Bronchial epithelial cell (primary cell): ENCODE measurements at regions not wholly inside any gene's neighbourhood (a gene's known extent, or its start where the extent isn't known, plus 50 kb on each side); places are given as distances from the start of the nearest gene placed in this dataset.
"Not testable (repeated sequence)": the region's sequence is repeated elsewhere in the genome, so short reads cannot be mapped to it uniquely, and the experiment has no call there.

Experiments
- DNase-seq: peaks from one replicate; pipeline ENCODE4 v3.0.0-alpha.2; 2010; ENCODE audit warnings: low read depth
- FAIRE-seq: peaks from 2 replicates; lab custom pipeline; 2011; peaks lifted over from hg19 to GRCh38; lab: Jason Lieb, UNC
- H3K27me3 ChIP-seq: 2 replicates; pipeline ENCODE4 v1.5.1; 2011; ENCODE audit warnings: low read length; ENCODE audit not compliant: control insufficient read depth, insufficient read depth
- H3K36me3 ChIP-seq: 2 replicates; pipeline ENCODE4 v1.5.1; 2011; ENCODE audit warnings: low read length; ENCODE audit not compliant: control insufficient read depth, insufficient read depth
- H3K4me3 ChIP-seq: 2 replicates; pipeline ENCODE4 v1.5.1; 2011; ENCODE audit warnings: mild to moderate bottlenecking, low read depth, low read length, control low read depth
- TF ChIP-seq, protein P1 (sequence below): IDR thresholded peaks from 2 replicates; pipeline ENCODE4 v1.5.1; 2011; ENCODE audit warnings: mild to moderate bottlenecking, moderate library complexity, low read length, control low read depth, inconsistent platforms; ENCODE audit not compliant: insufficient read depth, severe bottlenecking

DNA sequence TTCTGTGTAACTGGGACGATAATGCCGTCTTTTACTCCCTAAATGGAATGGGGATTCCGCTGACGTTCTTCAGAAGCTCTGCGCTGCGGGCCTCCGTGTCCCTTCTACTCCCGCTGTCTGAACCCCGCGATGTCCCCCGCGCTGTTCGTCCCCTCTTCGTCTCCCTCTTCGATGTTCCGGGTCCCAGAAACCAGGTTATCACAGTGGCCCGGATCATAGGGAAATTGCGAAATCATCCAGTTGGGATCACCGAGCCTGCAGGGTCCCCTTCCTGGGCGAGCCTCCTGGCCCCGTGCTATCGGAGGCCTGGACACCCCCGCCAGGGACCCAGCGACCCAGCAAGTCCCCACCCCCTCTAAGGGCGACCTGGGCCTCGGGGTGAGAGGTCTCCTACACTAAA is 154.2 kb downstream of the PPIAL4G start:
- TF ChIP-seq, protein P1, sequence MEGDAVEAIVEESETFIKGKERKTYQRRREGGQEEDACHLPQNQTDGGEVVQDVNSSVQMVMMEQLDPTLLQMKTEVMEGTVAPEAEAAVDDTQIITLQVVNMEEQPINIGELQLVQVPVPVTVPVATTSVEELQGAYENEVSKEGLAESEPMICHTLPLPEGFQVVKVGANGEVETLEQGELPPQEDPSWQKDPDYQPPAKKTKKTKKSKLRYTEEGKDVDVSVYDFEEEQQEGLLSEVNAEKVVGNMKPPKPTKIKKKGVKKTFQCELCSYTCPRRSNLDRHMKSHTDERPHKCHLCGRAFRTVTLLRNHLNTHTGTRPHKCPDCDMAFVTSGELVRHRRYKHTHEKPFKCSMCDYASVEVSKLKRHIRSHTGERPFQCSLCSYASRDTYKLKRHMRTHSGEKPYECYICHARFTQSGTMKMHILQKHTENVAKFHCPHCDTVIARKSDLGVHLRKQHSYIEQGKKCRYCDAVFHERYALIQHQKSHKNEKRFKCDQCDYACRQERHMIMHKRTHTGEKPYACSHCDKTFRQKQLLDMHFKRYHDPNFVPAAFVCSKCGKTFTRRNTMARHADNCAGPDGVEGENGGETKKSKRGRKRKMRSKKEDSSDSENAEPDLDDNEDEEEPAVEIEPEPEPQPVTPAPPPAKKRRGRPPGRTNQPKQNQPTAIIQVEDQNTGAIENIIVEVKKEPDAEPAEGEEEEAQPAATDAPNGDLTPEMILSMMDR = no peak
- H3K4me3 ChIP-seq = no peak overlapping the region
- H3K27me3 ChIP-seq = no peaks in the 10 kb centered on the region
- H3K36me3 ChIP-seq = no peaks in the 10 kb centered on the region
- DNase-seq (no peak), FAIRE-seq (no peak)

DNA sequence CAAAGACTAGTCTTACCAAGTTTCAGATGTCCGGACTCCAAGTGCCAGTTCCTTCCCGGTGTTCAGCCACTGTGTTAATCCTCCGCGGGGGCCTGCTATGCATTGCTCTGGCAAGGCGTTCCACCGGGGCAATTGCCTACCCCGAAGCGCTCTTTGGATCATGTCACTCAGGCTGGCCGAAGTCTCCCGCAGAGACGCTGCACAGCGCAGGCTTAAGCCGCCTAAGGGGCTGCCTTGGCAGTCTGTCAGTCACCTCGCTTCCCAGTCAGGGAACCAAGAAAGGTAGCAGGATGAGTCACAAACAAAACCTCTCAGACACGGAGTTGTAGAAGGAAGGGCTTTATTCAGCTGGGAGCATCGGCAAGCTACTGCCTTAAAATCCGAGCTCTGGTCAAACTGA is 158.1 kb downstream of the PPIAL4G start:
- H3K36me3 ChIP-seq, DNase-seq, H3K4me3 ChIP-seq, H3K27me3 ChIP-seq, FAIRE-seq: not testable (repeated sequence)

- DNase-seq, FAIRE-seq, H3K36me3 ChIP-seq, H3K27me3 ChIP-seq, H3K4me3 ChIP-seq: not testable (repeated sequence)
Observed at GRCh38 chr1:148324465-148324864, 158.6 kb downstream of the PPIAL4G start.

GRCh38 chr1:148320079-148320478 is 163.0 kb downstream of the PPIAL4G start:
- H3K36me3 ChIP-seq, H3K4me3 ChIP-seq, FAIRE-seq, H3K27me3 ChIP-seq, DNase-seq: not testable (repeated sequence)

GRCh38 chr1:148318904-148319242 is 164.2 kb downstream of the PPIAL4G start:
- TF ChIP-seq, protein P1 = no peak
- FAIRE-seq (no peak), DNase-seq (no peak)
- Histone ChIP-seq H3K36me3 (no peaks in the 10 kb centered on the region), H3K4me3 (no peak overlapping the region), H3K27me3 (peaks cover 1% of the 10 kb centered on the region)

GRCh38 chr1:148318123-148318903 is 164.8 kb downstream of the PPIAL4G start:
- TF ChIP-seq, protein P1 = no peak
- no peaks in the 10 kb centered on the region for H3K36me3 ChIP-seq
- peak overlapping the region; percentile 10 for H3K4me3 ChIP-seq
- DNase-seq = no peak
- no peak for FAIRE-seq
- peaks cover 1% of the 10 kb centered on the region for H3K27me3 ChIP-seq

- H3K27me3 ChIP-seq = peaks cover 1% of the 10 kb centered on the region
- DNase-seq (no peak), FAIRE-seq (no peak)
- TF ChIP-seq, protein P1 = no peak
- no peaks in the 10 kb centered on the region for H3K36me3 ChIP-seq
- H3K4me3 ChIP-seq = no peak overlapping the region
Observed at GRCh38 chr1:148317288-148317985, 165.4 kb upstream of the NBPF11 start.
